NCI-H510A treated with DMSO at 0.1 percent for 48 hours (cell line): ENCODE measurements at regions not wholly inside any gene's neighbourhood (a gene's known extent, or its start where the extent isn't known, plus 50 kb on each side); places are given as distances from the start of the nearest gene placed in this dataset.

Experiments used
- DNase-seq: peaks from one replicate; lab custom pipeline; 2025; lab: John Stamatoyannopoulos, UW

DNA sequence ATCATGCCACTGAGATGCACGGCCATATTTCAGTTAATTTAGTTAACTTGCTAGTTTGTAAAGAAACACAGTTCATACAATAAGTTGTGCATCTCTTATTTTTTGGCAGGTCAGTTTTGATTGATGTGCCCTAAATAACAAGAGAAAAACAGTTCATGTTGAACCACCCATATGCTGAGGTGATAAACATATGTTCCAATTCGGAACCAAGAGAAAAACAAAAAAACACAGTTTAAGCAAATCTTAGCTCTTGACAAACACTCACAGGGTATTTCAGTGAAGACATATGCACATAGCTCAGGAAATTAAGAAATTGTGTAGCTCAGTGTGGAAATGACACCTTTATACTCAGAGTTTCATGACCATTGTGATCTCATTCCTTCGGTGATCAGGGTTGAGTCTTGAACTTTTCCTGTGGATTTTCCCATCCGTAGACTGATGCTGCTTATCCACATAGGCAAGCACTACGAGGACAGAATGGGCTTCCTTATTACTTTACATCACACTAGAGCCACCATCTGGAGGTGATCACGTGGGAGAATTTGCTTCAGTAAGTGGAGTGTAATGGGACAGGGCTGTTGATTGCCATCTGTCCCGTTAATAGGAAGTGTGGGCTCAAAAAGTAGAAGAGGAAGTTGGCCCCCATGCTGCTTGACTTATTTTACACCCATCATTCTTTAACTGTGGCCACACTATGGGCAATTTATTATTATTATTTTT is 773.0 kb downstream of the MTRR start:
- DNase-seq: no peak

DNA sequence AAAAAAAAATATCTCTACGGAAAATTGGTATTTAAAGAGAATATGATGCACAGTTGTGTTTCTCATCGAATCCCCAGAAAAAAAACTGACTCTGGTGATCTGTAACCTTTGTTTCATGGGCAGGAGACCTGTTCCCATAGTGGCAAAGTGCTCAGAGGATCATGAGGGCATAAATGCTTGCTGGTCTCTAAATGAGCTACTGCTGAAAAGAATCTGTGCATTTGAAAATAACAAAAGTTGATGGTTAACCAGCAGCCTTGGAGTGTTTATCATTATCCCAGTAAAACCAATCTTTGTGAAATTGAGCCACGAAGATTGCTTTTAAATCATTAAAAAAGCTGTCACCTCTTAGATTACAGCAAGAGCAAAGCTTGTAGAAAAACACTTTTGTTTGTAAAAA is 775.4 kb downstream of the MTRR start:
- DNase-seq: no peak

DNA sequence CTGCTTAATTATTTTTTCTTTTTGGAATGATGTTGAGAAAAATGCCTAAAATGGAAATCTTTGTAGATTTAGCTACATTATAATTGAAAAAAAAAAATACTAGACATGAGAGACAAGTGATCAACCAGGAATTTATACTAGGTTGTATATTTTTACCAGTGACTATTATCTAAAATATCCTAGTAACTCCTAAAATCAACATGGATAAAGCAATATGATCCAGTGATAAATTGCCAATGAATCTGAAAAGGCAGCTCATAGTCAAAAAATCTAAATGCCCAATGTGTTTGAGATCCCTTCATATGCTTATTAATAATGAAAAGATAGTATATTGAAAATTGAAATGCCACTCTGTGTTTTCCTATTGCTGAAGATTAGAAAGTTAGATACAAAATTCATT is 778.2 kb downstream of the MTRR start:
- DNase-seq: no peak

DNA sequence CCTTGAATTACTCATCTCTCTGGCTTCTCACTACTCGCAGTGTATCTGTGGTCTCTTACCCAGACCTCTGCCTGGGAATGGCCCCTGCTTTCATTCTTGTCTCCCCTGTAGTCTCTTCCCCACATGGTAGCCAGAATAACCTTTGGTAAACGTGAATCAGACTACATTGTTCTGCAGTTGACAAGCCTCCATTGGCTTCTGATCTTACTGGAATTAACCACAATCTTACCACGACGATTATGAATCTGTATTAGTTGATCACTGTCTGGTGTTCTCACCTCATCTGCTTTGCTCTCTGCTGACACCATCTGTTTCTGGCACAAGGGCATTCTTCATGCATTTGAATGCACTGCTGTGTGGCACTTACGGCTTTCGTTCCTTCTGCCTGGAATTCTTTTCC is 781.2 kb downstream of the MTRR start:
- DNase-seq: peak; percentile 10

DNA sequence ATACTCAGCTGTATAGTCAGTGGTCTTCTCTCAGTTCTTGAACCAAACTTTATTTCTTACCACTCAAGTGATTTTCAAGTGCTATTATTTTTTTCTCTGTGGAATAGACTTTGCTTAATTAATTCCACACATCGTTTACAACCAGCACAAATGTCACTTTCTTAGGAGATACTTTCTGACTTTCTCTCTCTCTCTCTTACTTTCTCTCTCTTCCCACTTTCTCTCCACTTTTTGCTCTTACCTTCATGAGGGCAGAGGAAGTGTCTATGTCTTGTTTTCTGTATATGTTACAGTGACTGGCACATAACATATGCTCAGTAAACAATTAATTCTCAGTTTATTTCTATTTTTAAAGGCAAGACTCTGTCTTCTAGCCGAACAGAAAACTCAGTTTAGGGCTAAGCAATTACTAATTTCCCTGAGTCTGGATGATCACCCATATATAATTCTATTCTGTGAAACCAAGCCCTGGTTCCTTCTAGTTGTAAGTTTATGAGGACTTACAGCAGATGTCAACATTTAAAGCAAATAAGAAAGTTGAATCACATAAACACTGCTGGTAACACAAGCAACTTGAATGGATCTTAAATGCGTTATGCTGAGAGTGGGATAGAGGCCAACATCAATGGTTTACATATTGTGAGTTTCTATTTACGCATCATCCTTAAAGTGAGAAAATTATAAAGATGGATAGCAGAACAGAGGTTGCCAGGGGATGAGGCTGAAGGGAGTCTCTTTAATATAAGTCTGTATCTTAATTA is 791.4 kb downstream of the MTRR start:
- no peak for DNase-seq

DNA sequence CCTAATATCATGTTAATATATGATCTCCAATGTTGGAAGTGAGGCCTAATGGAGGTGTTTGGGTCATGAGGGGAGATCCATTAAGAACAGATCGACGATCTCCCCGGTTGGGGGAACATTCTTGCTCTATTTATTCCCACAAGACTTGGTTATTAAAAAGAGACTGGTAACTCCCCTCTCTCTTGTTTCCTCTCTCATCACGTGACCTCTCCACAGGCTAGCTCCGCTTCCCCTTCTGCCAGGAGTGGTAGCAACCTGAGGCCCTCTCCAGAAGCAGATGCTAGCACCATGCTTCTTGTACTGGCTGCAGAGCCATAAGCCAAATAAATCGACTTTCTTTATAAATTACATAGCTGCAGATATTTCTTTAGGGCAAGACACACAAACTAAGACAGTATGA is 794.4 kb downstream of the MTRR start:
- no peak for DNase-seq

DNA sequence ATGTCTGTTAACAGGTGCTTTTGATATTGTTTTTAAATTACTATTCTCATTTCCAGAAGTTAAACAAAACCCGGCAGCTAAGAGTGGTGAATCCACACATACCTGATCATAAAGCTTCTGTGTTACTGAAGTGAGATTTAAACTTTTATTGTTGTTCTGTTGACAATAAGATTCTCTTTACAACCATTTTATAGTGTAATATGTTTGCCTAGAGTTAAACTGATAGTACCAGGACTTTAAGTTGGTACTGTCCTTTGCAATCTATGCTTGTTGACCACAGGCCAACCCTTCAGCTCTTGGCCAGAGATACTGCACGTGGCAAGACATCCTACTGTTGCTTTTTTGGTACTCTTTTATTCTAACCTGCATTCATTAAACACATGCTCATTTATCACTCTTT is 806.2 kb downstream of the MTRR start:
- no peak for DNase-seq

DNA sequence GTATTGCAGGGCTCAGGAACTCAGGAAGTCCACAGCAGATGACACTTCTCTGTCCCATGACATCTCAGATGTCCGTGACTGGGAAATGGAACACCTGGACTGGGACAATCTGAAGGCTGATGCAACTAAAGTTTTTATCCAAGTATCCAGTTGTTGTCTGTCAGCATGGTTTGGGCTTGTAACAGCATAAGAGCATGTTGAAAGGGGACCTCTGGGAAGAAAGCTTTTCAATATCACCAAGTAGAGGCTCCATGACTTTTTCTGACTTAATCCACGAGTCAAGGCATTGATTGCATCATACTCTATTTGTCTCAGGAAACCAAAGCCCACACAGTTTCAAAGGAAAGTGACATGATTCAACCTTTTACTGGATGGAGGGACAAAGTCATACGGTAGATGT is 807.7 kb downstream of the MTRR start:
- no peak for DNase-seq

DNA sequence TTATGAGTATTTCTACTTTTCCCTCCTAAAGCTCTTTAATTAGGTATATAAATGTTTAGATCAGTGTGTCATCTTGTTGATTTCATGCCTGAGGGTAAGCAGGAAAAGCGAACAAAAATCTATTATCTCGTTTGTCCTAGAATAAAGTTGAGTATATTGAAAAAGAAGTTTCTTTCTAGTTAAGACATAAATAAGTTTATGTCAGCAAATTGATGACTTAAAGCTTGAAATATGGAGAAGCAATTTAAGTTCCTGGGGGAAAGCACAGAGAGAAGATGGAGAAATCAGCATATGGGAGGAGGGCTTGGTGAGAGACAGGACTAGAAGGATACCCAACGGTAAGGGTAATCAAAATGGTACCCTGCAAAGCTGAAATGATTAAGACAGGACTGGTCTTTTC is 813.4 kb downstream of the MTRR start:
- no peak for DNase-seq

DNA sequence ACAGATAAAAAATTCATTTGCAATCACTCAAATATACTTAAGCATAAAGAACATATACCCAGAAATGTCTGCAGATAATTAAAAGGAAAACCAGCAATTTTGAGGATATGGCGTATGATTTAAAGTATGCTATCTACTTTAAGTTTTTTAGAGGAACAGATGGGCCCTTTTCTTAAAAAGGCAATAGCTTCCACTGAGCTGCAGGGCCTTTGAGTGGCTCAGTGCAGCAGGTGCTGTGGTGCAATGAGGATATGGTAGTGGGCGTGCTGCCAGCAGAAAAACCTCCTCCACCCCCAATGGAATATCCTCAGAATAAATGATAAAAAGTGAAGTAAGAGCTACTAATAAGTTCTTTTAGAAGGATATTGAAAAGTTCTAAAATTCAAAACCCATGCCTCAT is 814.5 kb downstream of the MTRR start:
- DNase-seq: peak; percentile 67

DNA sequence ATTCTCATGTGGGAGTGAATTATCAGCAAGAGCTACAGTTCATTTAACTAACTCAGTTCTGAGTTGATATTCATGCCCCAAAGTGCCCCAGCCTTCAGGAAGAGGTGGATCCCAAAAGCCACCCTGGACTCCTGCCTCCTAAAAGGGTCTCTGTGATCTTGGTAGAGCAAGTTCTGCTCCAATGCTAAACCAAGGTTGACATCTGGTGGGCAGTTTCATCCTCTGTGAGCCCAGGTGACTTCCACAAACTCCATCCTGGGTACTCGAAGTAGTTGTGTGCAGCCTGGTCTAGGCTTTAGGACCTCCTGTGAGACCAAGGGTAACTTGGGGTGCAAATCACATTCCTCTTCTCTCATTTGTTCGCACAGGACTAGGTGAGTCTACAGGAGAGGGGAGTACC is 816.8 kb downstream of the MTRR start:
- DNase-seq: no peak

DNA sequence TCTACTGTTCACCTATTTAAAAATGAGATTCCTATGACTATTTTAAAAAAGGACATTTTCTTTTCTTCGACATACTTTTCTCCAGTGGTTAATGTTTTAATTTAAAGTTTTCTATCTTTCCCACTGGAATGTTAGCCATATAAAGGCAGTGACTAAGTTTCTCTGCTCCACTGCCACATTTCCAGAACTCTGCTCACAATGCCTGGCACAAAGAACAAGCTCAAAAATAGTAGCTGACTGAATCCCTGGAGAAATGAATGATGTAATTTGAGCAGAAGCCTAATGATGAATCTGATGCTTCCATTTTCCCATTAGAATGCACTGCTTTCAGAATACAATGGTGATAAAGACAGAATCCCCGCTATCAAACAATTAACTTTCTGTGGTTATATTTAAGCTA is 817.8 kb downstream of the MTRR start:
- DNase-seq: no peak

DNA sequence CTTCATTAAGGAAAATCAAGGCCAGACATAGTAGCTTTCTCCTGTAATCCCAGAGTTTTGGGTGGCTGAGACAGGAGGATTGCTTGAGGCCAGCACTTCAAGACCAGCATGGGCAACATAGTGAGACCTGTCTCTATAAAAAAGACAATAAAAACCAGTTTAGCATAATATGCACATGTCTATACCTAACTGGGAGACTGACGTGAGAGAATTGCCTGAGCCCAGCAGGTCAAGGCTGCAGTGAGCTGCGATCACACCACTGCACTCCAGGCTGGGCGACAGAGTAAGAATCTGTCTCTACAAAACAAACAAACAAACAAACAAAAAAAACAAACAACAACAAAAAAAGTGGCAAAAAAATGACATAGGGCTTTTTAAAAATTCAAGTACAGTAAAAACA is 820.8 kb downstream of the MTRR start:
- no peak for DNase-seq

DNA sequence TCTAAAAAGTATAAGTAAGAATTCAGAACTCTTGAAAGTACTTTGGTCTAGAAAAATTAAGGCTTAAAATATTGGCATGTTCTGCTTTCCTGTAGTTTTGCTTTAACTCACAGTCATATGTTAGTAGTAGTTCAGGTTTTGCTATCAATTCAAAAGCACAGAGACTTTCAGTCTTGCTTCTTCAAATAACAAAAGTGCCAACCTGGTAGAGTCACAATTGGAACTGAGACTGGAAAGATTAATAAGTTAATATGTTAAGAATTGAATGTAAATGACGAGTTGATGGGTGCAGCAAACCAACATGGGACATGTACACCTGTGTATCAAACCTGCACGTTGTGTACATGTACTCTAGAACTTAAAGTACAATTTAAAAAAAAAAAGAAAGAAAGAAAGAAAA is 822.3 kb downstream of the MTRR start:
- no peak for DNase-seq

DNA sequence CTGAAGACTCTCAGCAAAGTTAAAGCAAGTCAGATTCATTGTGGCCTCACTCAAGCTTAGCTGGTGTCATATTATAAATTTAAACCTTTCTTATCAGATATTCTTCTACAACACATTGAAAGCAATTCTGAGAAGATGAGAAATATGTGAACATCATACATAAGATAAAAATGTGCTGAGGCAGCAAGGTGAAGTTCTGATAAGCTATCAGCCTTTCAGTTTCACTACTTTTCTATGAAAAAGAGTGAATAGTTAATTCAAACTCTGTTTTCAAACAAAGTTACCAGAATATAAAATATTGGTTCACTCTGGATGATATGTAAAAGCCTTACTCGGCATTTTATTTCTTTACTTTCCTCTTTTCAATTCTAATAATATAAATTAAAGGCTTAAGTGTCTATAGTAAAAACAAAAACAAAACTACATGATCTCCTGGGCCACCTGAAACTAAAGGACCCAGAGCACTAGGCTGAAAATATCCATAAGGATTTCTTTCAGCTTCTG is 824.4 kb downstream of the MTRR start:
- DNase-seq: no peak

DNA sequence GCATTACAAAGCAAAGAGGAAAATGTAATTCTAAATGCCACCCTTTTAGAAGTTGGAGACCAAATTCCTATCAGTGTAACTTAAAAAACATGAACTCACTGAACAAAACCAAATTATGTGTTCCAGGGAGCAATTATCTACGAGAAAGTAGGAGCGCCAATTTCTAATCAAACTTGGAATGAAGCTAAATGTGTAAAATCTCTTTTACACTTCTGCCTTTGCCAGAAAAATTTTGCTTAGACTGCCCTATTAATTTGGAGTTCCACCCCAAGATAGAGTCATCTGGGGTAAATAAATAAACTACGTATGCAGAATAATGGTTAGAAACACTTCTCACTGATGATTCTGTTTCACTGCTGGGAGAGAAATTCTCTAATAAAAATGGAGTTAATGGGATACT is 825.6 kb downstream of the MTRR start:
- DNase-seq: no peak

DNA sequence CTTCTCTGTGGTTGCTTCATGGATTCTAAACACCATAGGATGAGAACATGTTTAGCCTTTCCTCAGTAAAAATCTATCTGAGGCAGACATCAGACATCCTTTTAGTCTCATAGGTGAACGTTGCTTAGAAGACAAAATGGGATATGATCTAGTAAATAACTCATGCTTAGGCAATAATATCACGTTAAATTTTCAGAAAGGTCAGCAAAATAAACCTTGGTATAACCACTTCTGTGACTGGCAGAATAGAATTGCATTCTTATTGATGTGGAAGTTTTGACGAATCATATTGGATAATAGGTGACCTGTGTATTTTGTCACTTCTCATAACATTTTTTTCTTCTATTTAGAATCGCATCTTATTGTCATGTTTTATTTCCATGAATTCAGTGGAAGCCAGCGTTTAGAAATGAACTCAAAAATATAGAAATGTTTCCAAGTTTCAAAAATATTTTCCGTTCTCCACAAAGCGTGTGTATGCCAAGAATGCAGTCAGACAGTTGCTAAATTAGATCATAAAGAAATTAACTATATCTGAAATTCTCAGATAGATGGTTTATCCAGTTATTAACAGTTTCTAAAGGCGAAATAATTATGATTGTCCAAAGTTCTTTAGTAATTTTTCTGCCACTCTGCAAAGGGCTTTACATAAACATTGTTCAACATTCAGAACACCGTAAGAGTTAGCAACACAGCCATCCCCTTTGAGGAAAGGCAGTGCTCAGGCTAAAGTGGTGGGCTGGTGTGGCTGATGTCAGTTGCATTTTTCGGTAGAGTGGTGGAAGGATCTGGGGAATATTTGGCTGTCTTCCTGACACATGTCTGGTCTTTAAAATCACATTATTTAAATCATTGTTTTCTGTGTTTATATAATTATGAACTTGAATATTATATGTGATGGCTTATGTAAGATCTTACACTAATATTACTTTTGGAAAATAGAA is 827.2 kb downstream of the MTRR start:
- no peak for DNase-seq

DNA sequence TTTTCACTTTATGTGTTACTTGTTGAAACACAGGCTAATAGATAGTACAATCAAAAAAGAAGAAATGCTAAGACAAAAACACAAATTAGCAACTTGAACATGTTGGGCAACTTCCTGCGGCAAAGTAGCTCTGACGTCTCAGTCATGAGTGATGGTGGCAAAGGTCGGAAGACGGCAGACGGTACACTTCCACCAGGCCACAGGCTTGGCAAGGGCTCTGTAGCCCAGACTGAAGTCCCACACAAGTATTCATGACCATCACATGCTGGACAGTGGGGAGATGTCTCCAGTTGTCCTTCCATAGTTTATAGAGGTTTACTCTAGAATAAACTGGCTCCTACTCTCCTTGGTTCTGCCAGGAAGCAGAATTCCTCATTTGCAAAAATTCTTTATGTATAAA is 831.3 kb downstream of the MTRR start:
- DNase-seq: no peak

DNA sequence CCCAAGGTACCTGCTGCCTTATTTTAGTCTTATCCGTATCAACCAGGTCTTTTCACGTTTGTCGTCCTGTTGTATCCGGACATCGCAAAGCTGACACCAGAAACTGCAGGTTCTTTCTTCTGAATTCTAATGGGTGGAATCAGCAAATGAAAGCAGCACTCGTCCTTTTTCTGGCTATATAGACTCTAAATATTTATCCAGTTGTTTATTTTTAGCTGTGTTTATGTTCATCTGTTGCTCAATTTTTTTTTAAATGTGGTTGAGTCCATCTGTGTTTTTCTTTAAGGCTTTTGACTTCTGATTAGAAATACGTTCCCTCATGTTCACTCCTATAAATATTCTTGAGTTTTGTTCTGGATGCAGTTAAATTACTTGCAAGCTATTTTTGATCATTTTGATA is 831.7 kb downstream of the MTRR start:
- DNase-seq: no peak

DNA sequence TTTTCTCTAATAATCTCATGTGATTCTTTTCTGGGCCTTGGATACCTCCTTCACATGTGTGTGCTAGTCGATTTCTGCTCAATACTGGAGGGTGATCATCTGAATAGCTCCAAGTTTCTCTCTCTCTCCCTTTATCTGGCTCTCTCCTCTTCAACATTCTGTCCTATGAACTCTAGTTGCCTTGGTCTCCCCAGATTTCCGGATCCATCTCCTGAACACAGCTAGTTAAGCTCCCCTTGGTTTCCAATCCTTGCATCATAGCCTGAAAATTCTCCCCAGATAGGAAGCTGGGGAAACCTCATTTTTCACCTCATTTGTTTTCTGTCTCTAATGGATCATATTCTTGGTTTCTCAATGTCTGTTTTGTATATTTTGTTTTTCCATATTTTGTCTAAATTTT is 832.3 kb downstream of the MTRR start:
- no peak for DNase-seq

DNA sequence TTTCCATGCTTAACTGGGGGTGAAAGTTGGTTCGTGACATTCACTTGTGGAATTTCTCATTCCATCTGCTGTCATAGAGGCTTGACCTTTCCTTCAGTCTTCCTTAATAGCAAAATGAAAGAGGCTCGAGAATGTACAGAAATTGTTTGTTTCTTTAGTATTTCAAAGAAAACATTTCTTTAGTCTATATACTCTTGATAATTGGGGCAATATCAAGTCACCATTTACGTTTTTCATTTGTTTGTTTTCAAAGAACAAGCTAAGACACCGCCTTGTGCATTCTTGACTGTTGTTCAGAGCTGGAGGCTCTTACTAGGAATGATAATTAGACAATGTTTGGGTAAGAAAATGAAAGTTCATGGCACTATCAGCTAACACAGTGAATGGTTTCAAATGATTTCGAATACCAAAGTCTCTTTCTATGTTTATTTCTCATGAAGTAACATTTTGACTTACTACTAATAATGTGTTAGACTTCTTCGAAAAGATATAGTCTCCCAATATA is 835.4 kb downstream of the SEMA5A start:
- no peak for DNase-seq

DNA sequence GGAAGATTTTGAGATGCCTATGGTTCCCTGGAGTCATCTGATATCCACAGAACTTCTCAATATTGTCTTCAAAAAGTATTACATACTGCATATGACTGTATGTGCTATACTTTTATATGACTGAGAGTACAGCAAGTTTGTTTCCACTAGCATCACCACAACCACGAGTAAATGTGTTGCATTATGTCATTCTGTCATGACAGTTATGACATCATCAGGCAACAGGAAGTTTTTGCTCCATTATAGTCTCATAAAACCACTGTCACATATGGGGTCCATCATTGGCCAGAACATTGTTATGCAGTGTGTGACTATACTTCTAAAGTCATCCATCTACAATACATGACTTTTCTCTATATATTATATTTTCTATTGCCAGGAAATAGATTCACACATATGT is 831.7 kb downstream of the SEMA5A start:
- no peak for DNase-seq
